ENCODE measurements at regions not wholly inside any gene's neighbourhood (a gene's known extent, or its start where the extent isn't known, plus 50 kb on each side); places are given as distances from the start of the nearest gene placed in this dataset.

DNA sequence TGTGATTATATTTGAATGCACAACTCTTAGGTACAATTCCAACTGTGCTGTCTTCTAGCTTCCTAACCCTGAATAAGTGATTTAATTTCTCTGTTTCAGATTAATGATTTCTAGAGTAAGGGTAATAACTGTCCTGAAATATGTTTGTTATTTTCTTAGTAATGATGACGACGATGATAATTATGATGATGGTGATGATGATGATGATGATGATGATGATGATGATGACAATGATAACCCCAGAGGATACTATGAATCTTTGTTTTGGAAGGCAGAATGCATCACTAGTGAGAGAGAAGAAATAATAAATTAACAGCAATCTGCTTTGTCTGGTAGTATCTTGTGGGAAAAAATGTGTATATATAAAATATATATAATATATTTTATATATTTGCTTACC lies 317.1 kb upstream of the CDH8 start:
- TF ChIP-seq POLR2AphosphoS5 (IDR thresholded peaks at IDR 0.05): no peak
- TF ChIP-seq, protein P1, sequence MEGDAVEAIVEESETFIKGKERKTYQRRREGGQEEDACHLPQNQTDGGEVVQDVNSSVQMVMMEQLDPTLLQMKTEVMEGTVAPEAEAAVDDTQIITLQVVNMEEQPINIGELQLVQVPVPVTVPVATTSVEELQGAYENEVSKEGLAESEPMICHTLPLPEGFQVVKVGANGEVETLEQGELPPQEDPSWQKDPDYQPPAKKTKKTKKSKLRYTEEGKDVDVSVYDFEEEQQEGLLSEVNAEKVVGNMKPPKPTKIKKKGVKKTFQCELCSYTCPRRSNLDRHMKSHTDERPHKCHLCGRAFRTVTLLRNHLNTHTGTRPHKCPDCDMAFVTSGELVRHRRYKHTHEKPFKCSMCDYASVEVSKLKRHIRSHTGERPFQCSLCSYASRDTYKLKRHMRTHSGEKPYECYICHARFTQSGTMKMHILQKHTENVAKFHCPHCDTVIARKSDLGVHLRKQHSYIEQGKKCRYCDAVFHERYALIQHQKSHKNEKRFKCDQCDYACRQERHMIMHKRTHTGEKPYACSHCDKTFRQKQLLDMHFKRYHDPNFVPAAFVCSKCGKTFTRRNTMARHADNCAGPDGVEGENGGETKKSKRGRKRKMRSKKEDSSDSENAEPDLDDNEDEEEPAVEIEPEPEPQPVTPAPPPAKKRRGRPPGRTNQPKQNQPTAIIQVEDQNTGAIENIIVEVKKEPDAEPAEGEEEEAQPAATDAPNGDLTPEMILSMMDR (IDR thresholded peaks at IDR 0.05; ENCODE audit: poor library complexity, severe bottlenecking): no peak
- no peak for TF ChIP-seq TAF1 (IDR thresholded peaks at IDR 0.05; ENCODE audit: low read depth)
- TF ChIP-seq EZH2 (IDR thresholded peaks at IDR 0.05; ENCODE audit: borderline replicate concordance, insufficient read depth, low read length, poor library complexity, severe bottlenecking): no peak
- TF ChIP-seq EP300 (conservative IDR thresholded peaks at IDR 0.05; ENCODE audit: poor library complexity, severe bottlenecking): no peak
- TF ChIP-seq, protein P2, sequence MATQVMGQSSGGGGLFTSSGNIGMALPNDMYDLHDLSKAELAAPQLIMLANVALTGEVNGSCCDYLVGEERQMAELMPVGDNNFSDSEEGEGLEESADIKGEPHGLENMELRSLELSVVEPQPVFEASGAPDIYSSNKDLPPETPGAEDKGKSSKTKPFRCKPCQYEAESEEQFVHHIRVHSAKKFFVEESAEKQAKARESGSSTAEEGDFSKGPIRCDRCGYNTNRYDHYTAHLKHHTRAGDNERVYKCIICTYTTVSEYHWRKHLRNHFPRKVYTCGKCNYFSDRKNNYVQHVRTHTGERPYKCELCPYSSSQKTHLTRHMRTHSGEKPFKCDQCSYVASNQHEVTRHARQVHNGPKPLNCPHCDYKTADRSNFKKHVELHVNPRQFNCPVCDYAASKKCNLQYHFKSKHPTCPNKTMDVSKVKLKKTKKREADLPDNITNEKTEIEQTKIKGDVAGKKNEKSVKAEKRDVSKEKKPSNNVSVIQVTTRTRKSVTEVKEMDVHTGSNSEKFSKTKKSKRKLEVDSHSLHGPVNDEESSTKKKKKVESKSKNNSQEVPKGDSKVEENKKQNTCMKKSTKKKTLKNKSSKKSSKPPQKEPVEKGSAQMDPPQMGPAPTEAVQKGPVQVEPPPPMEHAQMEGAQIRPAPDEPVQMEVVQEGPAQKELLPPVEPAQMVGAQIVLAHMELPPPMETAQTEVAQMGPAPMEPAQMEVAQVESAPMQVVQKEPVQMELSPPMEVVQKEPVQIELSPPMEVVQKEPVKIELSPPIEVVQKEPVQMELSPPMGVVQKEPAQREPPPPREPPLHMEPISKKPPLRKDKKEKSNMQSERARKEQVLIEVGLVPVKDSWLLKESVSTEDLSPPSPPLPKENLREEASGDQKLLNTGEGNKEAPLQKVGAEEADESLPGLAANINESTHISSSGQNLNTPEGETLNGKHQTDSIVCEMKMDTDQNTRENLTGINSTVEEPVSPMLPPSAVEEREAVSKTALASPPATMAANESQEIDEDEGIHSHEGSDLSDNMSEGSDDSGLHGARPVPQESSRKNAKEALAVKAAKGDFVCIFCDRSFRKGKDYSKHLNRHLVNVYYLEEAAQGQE (IDR thresholded peaks at IDR 0.05; ENCODE audit: borderline replicate concordance): no peak
